Liver (tissue), 8 donors: ENCODE measurements at regions not wholly inside any gene's neighbourhood (a gene's known extent, or its start where the extent isn't known, plus 50 kb on each side); places are given as distances from the start of the nearest gene placed in this dataset.

ENCODE experiments used
- DNase-seq: peaks from one replicate; pipeline ENCODE4 v3.0.0-alpha.2; 2017; ENCODE audit warnings: low spot score
- H3K27ac ChIP-seq, 2 donors: one replicate each; pipeline ENCODE4 v1.7.0; 2013; ENCODE audit warnings: inconsistent platforms in 2 of 2, low read length in 2 of 2, control low read depth in 1 of 2, low read depth in 1 of 2, mild to moderate bottlenecking in 1 of 2
- H3K27me3 ChIP-seq, 4 donors: one replicate each; pipeline versions ENCODE4 v1.6.1 to v1.7.0; 2013; ENCODE audit warnings: low read length in 3 of 4, inconsistent platforms in 1 of 4, mild to moderate bottlenecking in 1 of 4, moderate library complexity in 1 of 4; ENCODE audit not compliant: control insufficient read depth in 4 of 4, insufficient read depth in 4 of 4
- H3K36me3 ChIP-seq, 4 donors: one replicate each; pipeline versions ENCODE4 v1.6.1 to v1.7.0; 2013; ENCODE audit warnings: low read length in 3 of 4, mild to moderate bottlenecking in 3 of 4, low read depth in 1 of 4, moderate library complexity in 1 of 4; ENCODE audit not compliant: control insufficient read depth in 4 of 4, insufficient read depth in 3 of 4
- H3K4me1 ChIP-seq, 4 donors: one replicate each; pipeline versions ENCODE4 v1.6.1 to v1.7.0; 2013; ENCODE audit warnings: low read length in 3 of 4, mild to moderate bottlenecking in 3 of 4, moderate library complexity in 1 of 4; ENCODE audit not compliant: control insufficient read depth in 4 of 4, insufficient read depth in 4 of 4
- H3K4me3 ChIP-seq, 3 donors: one replicate each; pipeline versions ENCODE4 v1.6.1 to v1.7.0; 2013; ENCODE audit warnings: low read length in 3 of 3, control low read depth in 1 of 3, low read depth in 1 of 3, mild to moderate bottlenecking in 1 of 3
- H3K9ac ChIP-seq, 2 donors: one replicate each; pipeline ENCODE4 v1.7.0; 2013; ENCODE audit warnings: low read length in 2 of 2, mild to moderate bottlenecking in 2 of 2, moderate library complexity in 2 of 2, control low read depth in 1 of 2, low read depth in 1 of 2
- H3K9me3 ChIP-seq, 4 donors: one replicate each; pipeline versions ENCODE4 v1.6.1 to v1.7.0; 2013; ENCODE audit warnings: low read length in 3 of 4; ENCODE audit not compliant: control insufficient read depth in 4 of 4
- EGR1 ChIP-seq, 2 donors: IDR thresholded peaks; 2 replicates each; pipeline ENCODE4 v1.6.1; 2016 to 2018; ENCODE audit warnings: antibody characterized with exemption in 2 of 2, low read depth in 2 of 2
- FOXA1 ChIP-seq: IDR thresholded peaks from 2 replicates; pipeline ENCODE4 v1.6.1; 2016; ENCODE audit warnings: antibody characterized with exemption
- FOXA2 ChIP-seq: IDR thresholded peaks from 2 replicates; pipeline ENCODE4 v1.6.1; 2016; ENCODE audit warnings: antibody characterized with exemption
- GABPA ChIP-seq, 2 donors: IDR thresholded peaks in 1 of 2; conservative IDR thresholded peaks in 1 of 2; 2 replicates each; pipeline ENCODE4 v1.6.1; 2016; ENCODE audit warnings: antibody characterized with exemption in 2 of 2, mild to moderate bottlenecking in 1 of 2, moderate library complexity in 1 of 2
- HNF4A ChIP-seq, 2 donors: conservative IDR thresholded peaks; 2 replicates each; pipeline ENCODE4 v1.6.1; 2016; ENCODE audit warnings: antibody characterized with exemption in 2 of 2, mild to moderate bottlenecking in 2 of 2
- HNF4G ChIP-seq: IDR thresholded peaks from 2 replicates; pipeline ENCODE4 v1.6.1; 2016; ENCODE audit warnings: antibody characterized with exemption
- JUND ChIP-seq, 2 donors: IDR thresholded peaks; 2 replicates each; pipeline ENCODE4 v1.6.1; 2016; ENCODE audit warnings: antibody characterized with exemption in 2 of 2
- NR2F2 ChIP-seq: IDR thresholded peaks from 2 replicates; pipeline ENCODE4 v1.6.1; 2016; ENCODE audit warnings: antibody characterized with exemption
- RAD21 ChIP-seq, 2 donors: IDR thresholded peaks; 2 replicates each; pipeline ENCODE4 v1.6.1; 2016; ENCODE audit warnings: antibody characterized with exemption in 2 of 2, mild to moderate bottlenecking in 2 of 2
- REST ChIP-seq: IDR thresholded peaks from 2 replicates; pipeline ENCODE4 v1.6.1; 2016; ENCODE audit warnings: antibody characterized with exemption, mild to moderate bottlenecking
- RXRA ChIP-seq, 2 donors: IDR thresholded peaks; 2 replicates each; pipeline ENCODE4 v1.6.1; 2017 to 2018; ENCODE audit warnings: antibody characterized with exemption in 2 of 2, mild to moderate bottlenecking in 1 of 2
- SP1 ChIP-seq: IDR thresholded peaks from 2 replicates; pipeline ENCODE4 v1.6.1; 2018; ENCODE audit warnings: antibody characterized with exemption, mild to moderate bottlenecking
- TAF1 ChIP-seq: conservative IDR thresholded peaks from 2 replicates; pipeline ENCODE4 v1.6.1; 2016; ENCODE audit warnings: antibody characterized with exemption, mild to moderate bottlenecking
- YY1 ChIP-seq: IDR thresholded peaks from 2 replicates; pipeline ENCODE4 v1.6.1; 2016; ENCODE audit warnings: antibody characterized with exemption, mild to moderate bottlenecking
- WGBS: extraction: QIAGEN DNeasy Blood & Tissue Kit; methylation state at CpG from one replicate; pipeline ENCODE4 v1.1.7; 2013; 5-methylcytosine and 5-hydroxymethylcytosine counted together
- TF ChIP-seq, protein P1 (sequence below): IDR thresholded peaks from 2 replicates; pipeline ENCODE4 v1.6.1; 2016; ENCODE audit warnings: antibody characterized with exemption
- TF ChIP-seq, protein P2 (sequence below): IDR thresholded peaks from 2 replicates; pipeline ENCODE4 v1.6.1; 2016; ENCODE audit warnings: antibody characterized with exemption
- TF ChIP-seq, protein P3 (sequence below): IDR thresholded peaks from 2 replicates; pipeline ENCODE4 v1.6.1; 2016; ENCODE audit warnings: antibody characterized with exemption
- TF ChIP-seq, protein P4 (sequence below): fragments of 150-350 bp; IDR thresholded peaks from 2 replicates; pipeline ENCODE4 v1.5.1; 2017; ENCODE audit warnings: improper control_type of control experiment, low read depth, low read length; ENCODE audit not compliant: missing input control
- donor health status: healthy.
- donor health status: healthy.
- donor health status: healthy.
- donor health status: healthy.
- donor health status: healthy.

DNA sequence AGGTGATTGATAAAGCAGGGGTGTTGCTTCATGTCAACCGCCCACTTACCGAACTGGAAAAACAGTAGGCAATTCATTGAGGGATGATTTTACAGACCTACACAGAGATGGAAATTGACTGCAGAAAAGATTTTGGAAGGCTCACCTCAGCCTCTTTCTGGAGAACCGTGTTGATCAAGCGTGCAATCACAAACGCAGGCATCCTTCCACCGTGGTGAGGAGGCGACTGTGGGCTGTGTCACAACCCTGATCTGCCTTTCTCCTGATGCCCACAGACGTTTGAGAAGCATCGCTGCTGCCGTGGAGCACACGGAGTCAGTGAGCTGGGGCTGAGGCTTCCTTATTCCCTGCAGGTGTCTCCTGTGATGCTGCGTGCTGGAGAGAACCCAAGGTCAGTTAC, 132.0 kb downstream of the TMEM18 start (continued):
- TF ChIP-seq FOXA1, result no peak
- no peak for TF ChIP-seq TAF1
- TF ChIP-seq RXRA (IDR thresholded peaks at IDR 0.05), result no peak
- no peak for TF ChIP-seq JUND (IDR thresholded peaks at IDR 0.05)
- no peak for TF ChIP-seq RAD21 (IDR thresholded peaks at IDR 0.05)
- no peak for TF ChIP-seq EGR1 (IDR thresholded peaks at IDR 0.05; ENCODE audit: low read depth in 2 of 2)
- no peak for TF ChIP-seq SP1
- TF ChIP-seq, protein P1, sequence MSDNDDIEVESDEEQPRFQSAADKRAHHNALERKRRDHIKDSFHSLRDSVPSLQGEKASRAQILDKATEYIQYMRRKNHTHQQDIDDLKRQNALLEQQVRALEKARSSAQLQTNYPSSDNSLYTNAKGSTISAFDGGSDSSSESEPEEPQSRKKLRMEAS, result no peak

- no peak overlapping the region for H3K27ac ChIP-seq
- H3K9ac ChIP-seq, result no peak overlapping the region
- no peaks in the 10 kb centered on the region for H3K27me3 ChIP-seq
- no peak for TF ChIP-seq GABPA (IDR thresholded peaks at IDR 0.05 in 1 of 2, conservative IDR thresholded peaks at IDR 0.05 in 1 of 2)
- no peaks in the 10 kb centered on the region for H3K4me1 ChIP-seq
- H3K36me3 ChIP-seq, result no peaks in the 10 kb centered on the region
- 89% methylated on average over 2 of the region's 2 CpGs for WGBS
- no peak for DNase-seq
- H3K4me3 ChIP-seq, result no peak overlapping the region
- peaks cover 0 to 6% (median 3%) of the 10 kb centered on the region in 4 donors for H3K9me3 ChIP-seq
These were observed 138.6 kb downstream of the TMEM18 start for GRCh38 chr2:538646-539045.

GRCh38 chr2:535222-535621, 142.0 kb downstream of the TMEM18 start:
- Histone ChIP-seq H3K4me3 (no peak overlapping the region), H3K9ac (no peak overlapping the region), H3K27ac (no peak overlapping the region), H3K36me3 (no peaks in the 10 kb centered on the region), H3K4me1 (no peaks in the 10 kb centered on the region), H3K9me3 (peaks cover 0 to 6% (median 4%) of the 10 kb centered on the region in 4 donors), H3K27me3 (no peaks in the 10 kb centered on the region)
- WGBS, result 84% methylated on average over 3 of the region's 3 CpGs
- DNase-seq, result no peak
- TF ChIP-seq FOXA2 (no peak), TAF1 (no peak), EGR1 (IDR thresholded peaks at IDR 0.05; ENCODE audit: low read depth in 2 of 2) (no peak), NR2F2 (no peak), FOXA1 (no peak), GABPA (IDR thresholded peaks at IDR 0.05 in 1 of 2, conservative IDR thresholded peaks at IDR 0.05 in 1 of 2) (no peak), RXRA (IDR thresholded peaks at IDR 0.05) (no peak), REST (no peak), RAD21 (IDR thresholded peaks at IDR 0.05) (no peak), SP1 (no peak), YY1 (no peak), HNF4A (conservative IDR thresholded peaks at IDR 0.05) (no peak), JUND (IDR thresholded peaks at IDR 0.05) (no peak), HNF4G (no peak)
- TF ChIP-seq, protein P2, sequence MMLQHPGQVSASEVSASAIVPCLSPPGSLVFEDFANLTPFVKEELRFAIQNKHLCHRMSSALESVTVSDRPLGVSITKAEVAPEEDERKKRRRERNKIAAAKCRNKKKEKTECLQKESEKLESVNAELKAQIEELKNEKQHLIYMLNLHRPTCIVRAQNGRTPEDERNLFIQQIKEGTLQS, result no peak
- TF ChIP-seq, protein P1, result no peak
- TF ChIP-seq, protein P3, sequence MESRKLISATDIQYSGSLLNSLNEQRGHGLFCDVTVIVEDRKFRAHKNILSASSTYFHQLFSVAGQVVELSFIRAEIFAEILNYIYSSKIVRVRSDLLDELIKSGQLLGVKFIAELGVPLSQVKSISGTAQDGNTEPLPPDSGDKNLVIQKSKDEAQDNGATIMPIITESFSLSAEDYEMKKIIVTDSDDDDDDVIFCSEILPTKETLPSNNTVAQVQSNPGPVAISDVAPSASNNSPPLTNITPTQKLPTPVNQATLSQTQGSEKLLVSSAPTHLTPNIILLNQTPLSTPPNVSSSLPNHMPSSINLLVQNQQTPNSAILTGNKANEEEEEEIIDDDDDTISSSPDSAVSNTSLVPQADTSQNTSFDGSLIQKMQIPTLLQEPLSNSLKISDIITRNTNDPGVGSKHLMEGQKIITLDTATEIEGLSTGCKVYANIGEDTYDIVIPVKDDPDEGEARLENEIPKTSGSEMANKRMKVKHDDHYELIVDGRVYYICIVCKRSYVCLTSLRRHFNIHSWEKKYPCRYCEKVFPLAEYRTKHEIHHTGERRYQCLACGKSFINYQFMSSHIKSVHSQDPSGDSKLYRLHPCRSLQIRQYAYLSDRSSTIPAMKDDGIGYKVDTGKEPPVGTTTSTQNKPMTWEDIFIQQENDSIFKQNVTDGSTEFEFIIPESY, result no peak
- TF ChIP-seq, protein P4, sequence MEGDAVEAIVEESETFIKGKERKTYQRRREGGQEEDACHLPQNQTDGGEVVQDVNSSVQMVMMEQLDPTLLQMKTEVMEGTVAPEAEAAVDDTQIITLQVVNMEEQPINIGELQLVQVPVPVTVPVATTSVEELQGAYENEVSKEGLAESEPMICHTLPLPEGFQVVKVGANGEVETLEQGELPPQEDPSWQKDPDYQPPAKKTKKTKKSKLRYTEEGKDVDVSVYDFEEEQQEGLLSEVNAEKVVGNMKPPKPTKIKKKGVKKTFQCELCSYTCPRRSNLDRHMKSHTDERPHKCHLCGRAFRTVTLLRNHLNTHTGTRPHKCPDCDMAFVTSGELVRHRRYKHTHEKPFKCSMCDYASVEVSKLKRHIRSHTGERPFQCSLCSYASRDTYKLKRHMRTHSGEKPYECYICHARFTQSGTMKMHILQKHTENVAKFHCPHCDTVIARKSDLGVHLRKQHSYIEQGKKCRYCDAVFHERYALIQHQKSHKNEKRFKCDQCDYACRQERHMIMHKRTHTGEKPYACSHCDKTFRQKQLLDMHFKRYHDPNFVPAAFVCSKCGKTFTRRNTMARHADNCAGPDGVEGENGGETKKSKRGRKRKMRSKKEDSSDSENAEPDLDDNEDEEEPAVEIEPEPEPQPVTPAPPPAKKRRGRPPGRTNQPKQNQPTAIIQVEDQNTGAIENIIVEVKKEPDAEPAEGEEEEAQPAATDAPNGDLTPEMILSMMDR, result no peak
